GM12872 (cell line): ENCODE measurements at regions not wholly inside any gene's neighbourhood (a gene's known extent, or its start where the extent isn't known, plus 50 kb on each side); places are given as distances from the start of the nearest gene placed in this dataset.

Experiments used
- CTCF ChIP-seq: IDR thresholded peaks from 3 replicates; pipeline ENCODE4 v1.5.1; 2011; ENCODE audit warnings: low read depth, mild to moderate bottlenecking, low read length, moderate library complexity; ENCODE audit not compliant: insufficient read depth

- no peak for TF ChIP-seq CTCF
These were observed 53.0 kb upstream of the FUCA2 start for GRCh38 chr6:143564484-143565017.

- no peak for TF ChIP-seq CTCF
These were observed 50.6 kb upstream of the FUCA2 start for GRCh38 chr6:143562143-143562542.
